ENCODE measurements at regions not wholly inside any gene's neighbourhood (a gene's known extent, or its start where the extent isn't known, plus 50 kb on each side); places are given as distances from the start of the nearest gene placed in this dataset.

GRCh38 chr3:147222291-147222690 lies 184.1 kb downstream of the ZIC4 start:
- TF ChIP-seq, protein P1, sequence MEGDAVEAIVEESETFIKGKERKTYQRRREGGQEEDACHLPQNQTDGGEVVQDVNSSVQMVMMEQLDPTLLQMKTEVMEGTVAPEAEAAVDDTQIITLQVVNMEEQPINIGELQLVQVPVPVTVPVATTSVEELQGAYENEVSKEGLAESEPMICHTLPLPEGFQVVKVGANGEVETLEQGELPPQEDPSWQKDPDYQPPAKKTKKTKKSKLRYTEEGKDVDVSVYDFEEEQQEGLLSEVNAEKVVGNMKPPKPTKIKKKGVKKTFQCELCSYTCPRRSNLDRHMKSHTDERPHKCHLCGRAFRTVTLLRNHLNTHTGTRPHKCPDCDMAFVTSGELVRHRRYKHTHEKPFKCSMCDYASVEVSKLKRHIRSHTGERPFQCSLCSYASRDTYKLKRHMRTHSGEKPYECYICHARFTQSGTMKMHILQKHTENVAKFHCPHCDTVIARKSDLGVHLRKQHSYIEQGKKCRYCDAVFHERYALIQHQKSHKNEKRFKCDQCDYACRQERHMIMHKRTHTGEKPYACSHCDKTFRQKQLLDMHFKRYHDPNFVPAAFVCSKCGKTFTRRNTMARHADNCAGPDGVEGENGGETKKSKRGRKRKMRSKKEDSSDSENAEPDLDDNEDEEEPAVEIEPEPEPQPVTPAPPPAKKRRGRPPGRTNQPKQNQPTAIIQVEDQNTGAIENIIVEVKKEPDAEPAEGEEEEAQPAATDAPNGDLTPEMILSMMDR (IDR thresholded peaks at IDR 0.05), result no peak
- no peak for TF ChIP-seq POLR2A (IDR thresholded peaks at IDR 0.05)

All from thyroid gland (tissue), 4 donors.